Activated CD4-positive, alpha-beta T cell treated with anti-CD3 and anti-CD28 coated beads, Interleukin-2, amount 50 U/mL, for 1 hour (primary cell): ENCODE measurements at regions not wholly inside any gene's neighbourhood (a gene's known extent, or its start where the extent isn't known, plus 50 kb on each side); places are given as distances from the start of the nearest gene placed in this dataset.
"Not testable (repeated sequence)": the region's sequence is repeated elsewhere in the genome, so short reads cannot be mapped to it uniquely, and the experiment has no call there.

Source experiments
- DNase-seq: peaks from one replicate; pipeline ENCODE4 v3.0.0-alpha.2; 2020

- no peak for DNase-seq
Measured at GRCh38 chr5:114060866-114061265, 301.0 kb upstream of the KCNN2 start.

GRCh38 chr5:114062932-114063867 lies 298.7 kb upstream of the KCNN2 start:
- no peak for DNase-seq

GRCh38 chr5:114065912-114066311 lies 296.0 kb upstream of the KCNN2 start:
- no peak for DNase-seq

- DNase-seq = no peak
Measured at GRCh38 chr5:114070093-114070722, 291.7 kb upstream of the KCNN2 start.

GRCh38 chr5:114089259-114089658 lies 272.6 kb upstream of the KCNN2 start:
- DNase-seq = no peak

GRCh38 chr5:114097570-114097969 lies 264.3 kb upstream of the KCNN2 start:
- no peak for DNase-seq

- DNase-seq = no peak
Measured at GRCh38 chr5:114099161-114099560, 262.7 kb upstream of the KCNN2 start.

GRCh38 chr5:114101153-114101552 lies 260.7 kb upstream of the KCNN2 start:
- DNase-seq = no peak

GRCh38 chr5:114113604-114114003 lies 248.3 kb upstream of the KCNN2 start:
- DNase-seq = no peak

- no peak for DNase-seq
Measured at GRCh38 chr5:114116981-114117380, 244.9 kb upstream of the KCNN2 start.

- DNase-seq = no peak
Measured at GRCh38 chr5:114118511-114118910, 243.4 kb upstream of the KCNN2 start.

GRCh38 chr5:114120166-114120565 lies 241.7 kb upstream of the KCNN2 start:
- DNase-seq = no peak

GRCh38 chr5:114122852-114123251 lies 239.0 kb upstream of the KCNN2 start:
- no peak for DNase-seq

- no peak for DNase-seq
Measured at GRCh38 chr5:114123654-114124053, 238.2 kb upstream of the KCNN2 start.

- DNase-seq = no peak
Measured at GRCh38 chr5:114146398-114146797, 215.5 kb upstream of the KCNN2 start.

- no peak for DNase-seq
Measured at GRCh38 chr5:114148253-114148652, 213.6 kb upstream of the KCNN2 start.

GRCh38 chr5:114148728-114149127 lies 213.1 kb upstream of the KCNN2 start:
- DNase-seq = not testable (repeated sequence)

GRCh38 chr5:114152656-114153360 lies 209.1 kb upstream of the KCNN2 start:
- no peak for DNase-seq

- no peak for DNase-seq
Measured at GRCh38 chr5:114153392-114153791, 208.5 kb upstream of the KCNN2 start.

- no peak for DNase-seq
Measured at GRCh38 chr5:114153833-114154232, 208.0 kb upstream of the KCNN2 start.

- DNase-seq = no peak
Measured at GRCh38 chr5:114166081-114166480, 195.8 kb upstream of the KCNN2 start.

GRCh38 chr5:114174131-114174530 lies 187.7 kb upstream of the KCNN2 start:
- DNase-seq = no peak

GRCh38 chr5:114174837-114175236 lies 187.0 kb upstream of the KCNN2 start:
- no peak for DNase-seq

- no peak for DNase-seq
Measured at GRCh38 chr5:114176356-114176755, 185.5 kb upstream of the KCNN2 start.
